GM12865 (cell line): ENCODE measurements at regions not wholly inside any gene's neighbourhood (a gene's known extent, or its start where the extent isn't known, plus 50 kb on each side); places are given as distances from the start of the nearest gene placed in this dataset.

Source experiments
- DNase-seq: peaks from one replicate; pipeline ENCODE4 v3.0.0; 2010; ENCODE audit warnings: low read depth
- H3K4me3 ChIP-seq: 2 replicates; pipeline ENCODE4 v1.5.1; 2011; ENCODE audit warnings: mild to moderate bottlenecking, low read depth, low read length, control low read depth
- CTCF ChIP-seq: IDR thresholded peaks from 2 replicates; pipeline ENCODE4 v1.5.1; 2011; ENCODE audit warnings: low read length, control low read depth, low read depth, inconsistent platforms; ENCODE audit not compliant: insufficient read depth; ENCODE audit errors: missing control alignments

- no peak overlapping the region for H3K4me3 ChIP-seq
- no peak for TF ChIP-seq CTCF
- DNase-seq = no peak
These were observed 626.8 kb upstream of the ZEB2 start for GRCh38 chr2:145146691-145147090.

DNA sequence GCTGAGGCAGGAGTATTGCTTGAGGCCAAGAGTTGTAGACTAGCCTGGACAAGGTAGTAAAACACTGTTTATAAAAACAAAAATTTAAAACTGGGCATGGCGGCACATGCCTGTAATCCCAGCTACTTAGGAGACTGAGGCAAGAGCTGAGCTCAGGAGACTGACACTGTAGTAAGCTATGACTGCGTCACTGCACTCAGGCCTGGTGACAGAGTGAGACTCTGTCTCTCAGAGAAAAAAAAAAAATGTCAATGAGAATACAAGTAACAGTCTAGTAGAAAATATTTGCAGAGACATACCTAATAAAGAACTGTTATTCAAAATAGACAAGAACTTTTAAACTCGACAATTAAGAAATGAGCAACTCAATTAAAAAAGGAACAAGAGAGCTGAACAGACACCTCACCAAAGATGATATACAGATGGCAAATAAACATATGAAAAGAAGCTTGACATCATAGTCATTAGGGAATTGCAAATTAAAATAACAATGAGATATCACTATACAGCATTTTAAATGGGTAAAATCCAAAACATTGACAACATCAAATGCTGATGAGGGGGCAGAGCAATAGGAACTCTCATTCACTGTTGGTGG, 624.3 kb upstream of the ZEB2 start:
- no peak for DNase-seq
- no peak for TF ChIP-seq CTCF

GRCh38 chr2:145141981-145142380, 622.1 kb upstream of the ZEB2 start:
- H3K4me3 ChIP-seq = no peak overlapping the region
- no peak for DNase-seq
- TF ChIP-seq CTCF = no peak

More for the DNA sequence above, 624.3 kb upstream of the ZEB2 start:
- H3K4me3 ChIP-seq = no peak overlapping the region

GRCh38 chr2:145140658-145141057, 620.7 kb upstream of the ZEB2 start:
- TF ChIP-seq CTCF = no peak
- no peak for DNase-seq
- no peak overlapping the region for H3K4me3 ChIP-seq

GRCh38 chr2:145138626-145139025, 618.7 kb upstream of the ZEB2 start:
- H3K4me3 ChIP-seq = no peak overlapping the region
- DNase-seq = no peak

DNA sequence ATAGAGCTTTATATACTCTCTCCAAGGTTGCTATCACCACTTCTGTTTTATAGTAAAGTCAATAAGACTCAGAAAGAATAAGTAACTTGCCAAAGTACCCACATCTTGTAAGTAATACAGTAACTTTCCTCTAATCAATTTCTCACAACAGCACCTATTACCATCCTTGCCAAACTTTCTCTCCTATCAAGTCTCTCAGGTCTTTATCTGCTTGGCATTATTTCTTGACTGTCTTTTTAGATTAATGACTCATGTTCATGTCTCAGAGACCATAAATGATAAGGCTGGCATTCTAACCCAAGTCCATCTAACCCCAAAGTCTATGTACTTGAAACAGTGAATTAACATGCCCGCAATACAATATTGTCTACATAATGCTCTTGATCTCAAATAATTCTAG, 618.0 kb upstream of the ZEB2 start:
- no peak overlapping the region for H3K4me3 ChIP-seq
- TF ChIP-seq CTCF = no peak
- no peak for DNase-seq

More at GRCh38 chr2:145138626-145139025, 618.7 kb upstream of the ZEB2 start:
- TF ChIP-seq CTCF = no peak

DNA sequence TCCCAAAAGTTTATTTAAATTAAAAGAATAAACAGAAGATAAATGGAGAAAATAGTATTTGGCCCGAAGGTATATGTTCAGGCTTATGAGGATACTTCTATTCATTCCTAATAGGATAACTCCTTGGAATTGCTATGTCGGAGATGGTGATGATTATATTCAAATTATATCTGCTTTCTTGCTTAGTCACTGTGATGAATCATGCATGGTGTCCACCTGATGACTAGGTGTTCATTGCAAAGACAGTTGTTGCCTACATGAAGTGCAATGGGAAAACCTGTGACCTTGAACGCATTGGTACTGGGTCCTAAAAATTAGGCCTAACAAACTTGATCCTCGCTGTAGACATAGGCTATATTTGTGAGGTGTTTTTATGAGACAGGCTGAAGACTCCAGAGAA, 617.3 kb upstream of the ZEB2 start:
- no peak for DNase-seq
- TF ChIP-seq CTCF = no peak
- no peak overlapping the region for H3K4me3 ChIP-seq
